ENCODE measurements at regions not wholly inside any gene's neighbourhood (a gene's known extent, or its start where the extent isn't known, plus 50 kb on each side); places are given as distances from the start of the nearest gene placed in this dataset.
A peak's percentile ranks its signal among the peaks of the same experiment; 100 is the strongest.

DNA sequence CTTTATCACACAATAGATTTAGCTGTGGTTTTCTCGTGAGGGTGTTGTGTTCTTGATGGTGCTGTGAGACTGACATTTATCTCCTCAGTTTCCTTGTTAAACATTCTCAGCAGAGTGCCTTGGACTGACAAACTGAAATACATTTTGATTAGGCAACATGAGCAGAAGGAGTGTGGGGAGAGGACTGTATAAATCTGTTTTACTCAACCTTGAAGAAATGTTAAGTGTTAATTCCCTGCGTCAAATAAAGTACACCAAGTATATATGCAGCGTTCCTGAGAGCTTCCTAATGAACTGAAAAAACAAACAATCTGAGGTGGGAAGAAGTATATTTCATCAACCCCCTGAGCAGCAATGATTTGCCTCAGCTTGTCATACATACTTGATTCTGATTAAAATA is 540.3 kb upstream of the B3GALT2 start:
- DNase-seq (ENCODE audit: low spot score): no peak

DNA sequence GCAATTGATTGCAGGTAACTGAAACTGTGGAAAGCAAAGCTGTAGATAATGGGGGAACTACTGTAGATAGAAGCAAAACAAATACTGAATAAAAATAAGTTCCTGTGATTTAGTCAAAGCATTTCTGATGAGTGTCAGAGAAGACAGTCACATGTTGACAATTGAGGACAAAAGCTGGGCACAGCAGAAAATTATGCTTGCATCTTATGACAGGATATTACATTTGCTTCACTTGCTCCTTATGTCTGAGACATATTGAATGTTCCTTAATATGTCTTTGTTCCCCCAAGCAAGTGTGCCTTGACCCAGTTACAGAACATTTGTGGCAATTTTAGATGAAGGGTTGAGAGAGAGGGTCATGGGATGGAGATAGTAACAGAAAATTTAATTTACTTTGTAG is 526.0 kb upstream of the B3GALT2 start:
- no peak for DNase-seq (ENCODE audit: low spot score)

DNA sequence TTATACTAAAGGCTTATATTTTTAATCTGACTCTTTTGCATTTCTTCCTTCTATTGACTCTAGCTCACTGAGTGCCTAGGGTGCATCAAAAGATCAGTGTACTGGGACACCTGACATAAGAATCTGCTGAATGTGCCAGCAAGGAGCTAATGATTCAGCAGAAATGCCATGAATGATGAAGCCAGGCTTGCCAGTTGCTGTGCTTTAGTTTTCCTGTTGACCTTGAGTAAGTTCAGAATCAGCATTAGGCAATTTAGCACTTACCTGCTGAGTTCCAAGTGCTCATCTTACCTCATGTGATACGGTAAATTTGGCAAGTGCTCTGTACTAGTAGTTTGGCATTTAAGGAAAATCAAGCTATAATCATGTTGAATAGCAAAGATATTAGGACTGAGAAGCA is 523.2 kb upstream of the B3GALT2 start:
- DNase-seq (ENCODE audit: low spot score): no peak

DNA sequence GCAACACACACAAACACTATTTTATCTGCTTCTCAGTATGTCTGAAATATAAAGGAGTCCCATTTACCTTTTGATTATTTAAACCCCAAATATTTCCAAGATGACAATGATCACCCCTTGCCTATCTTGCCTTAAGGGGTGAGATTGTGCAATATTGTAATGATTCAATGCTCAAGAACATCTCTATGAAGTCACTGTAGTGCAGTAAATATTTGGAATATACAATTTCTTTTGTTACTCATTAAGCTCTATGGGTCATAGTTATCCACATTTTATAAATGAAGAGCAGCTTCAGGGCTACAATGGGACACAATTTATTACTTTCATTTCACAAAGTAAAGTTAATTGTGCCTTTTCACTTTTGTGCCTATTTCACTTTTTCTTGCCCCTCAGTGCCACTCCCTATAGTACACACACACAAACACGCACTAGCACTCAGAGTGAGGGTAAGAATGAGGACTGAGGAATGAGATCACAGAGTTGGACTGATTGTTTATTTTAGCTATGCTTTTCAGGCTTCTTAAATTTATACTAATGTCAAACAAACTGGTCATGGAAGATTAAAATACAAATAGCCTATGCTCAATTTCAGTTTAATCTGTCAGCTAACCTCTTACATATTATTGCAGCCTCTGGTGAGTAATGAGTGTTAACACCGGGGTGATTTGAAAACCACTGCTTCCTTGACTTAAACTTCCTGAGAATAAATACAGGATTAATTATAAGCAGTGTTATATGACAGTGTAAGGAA is 521.0 kb upstream of the B3GALT2 start:
- DNase-seq (ENCODE audit: low spot score): no peak

DNA sequence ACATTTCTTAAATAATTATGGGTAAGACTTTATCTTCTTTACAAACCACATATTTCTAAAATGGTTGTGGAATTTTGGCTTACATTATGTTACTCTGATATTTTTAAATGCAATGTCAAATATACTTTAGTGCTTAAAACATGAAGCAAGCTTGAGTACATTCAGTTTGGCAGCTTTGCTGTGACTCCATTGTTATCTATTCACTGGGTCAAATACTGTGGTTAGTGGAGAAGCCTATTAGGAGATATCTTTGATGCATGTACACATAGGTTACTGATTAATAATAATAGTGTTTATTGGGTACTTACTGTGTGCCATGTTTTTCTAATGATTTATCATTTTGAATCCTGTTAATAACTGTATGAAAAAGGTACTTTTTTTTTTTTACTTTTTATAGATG is 520.4 kb upstream of the B3GALT2 start:
- DNase-seq (ENCODE audit: low spot score): no peak

DNA sequence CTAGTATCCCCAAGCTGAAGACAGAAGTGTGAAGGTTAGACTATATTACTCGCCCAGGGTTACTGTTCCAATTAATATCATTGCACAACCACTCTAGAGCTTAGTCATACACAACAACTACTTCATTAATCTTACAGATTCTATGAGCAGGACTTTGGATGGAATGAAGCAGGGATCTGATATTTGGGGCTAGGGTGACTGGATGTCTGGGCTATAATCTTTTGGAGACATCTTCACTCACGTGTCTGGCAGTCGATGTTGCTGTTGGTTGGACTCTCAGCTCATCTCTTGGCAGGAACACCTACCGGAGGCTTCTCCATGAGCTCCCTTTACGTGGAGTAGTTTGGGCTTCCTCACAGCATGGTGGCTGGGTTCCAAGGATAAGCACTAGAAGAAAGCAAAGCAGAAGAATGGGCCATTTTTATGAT is 519.2 kb upstream of the B3GALT2 start:
- DNase-seq (ENCODE audit: low spot score): no peak

DNA sequence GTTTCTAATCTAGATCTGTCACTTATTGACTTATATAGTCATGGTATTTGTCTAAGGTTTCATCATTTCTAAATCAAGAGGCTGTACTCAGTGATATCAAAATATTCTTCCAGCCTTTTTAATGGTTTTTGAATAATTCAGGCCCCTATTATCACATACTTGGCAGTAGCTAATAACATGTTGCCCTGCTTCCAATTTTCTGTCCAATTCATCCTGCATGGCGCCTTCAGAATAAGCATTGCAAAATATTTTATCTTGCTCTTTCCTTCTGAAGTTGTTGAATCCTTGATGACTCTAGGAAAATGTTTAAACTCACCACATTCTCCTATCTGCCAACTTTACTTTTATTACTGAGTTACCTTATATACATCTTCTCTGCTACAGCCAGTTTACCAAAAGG is 517.2 kb upstream of the B3GALT2 start:
- DNase-seq (ENCODE audit: low spot score): no peak

DNA sequence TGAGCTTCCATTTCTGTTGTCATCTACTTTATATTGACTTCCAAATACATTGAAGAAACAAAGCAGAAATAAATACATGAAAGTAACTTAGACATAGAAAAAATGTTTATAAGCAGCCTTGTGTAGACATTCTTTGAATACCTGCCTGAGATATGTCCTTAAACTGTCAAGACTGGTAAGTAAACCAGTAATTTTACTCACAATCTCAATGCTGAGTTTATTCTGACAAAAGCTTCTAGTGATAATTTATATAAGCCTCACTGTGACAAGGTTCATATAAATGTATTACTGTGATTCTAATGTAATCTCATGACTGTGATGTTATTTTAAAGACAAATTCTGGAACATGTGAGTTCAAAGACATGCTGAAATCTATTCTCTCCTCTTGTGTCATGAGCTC is 516.7 kb upstream of the B3GALT2 start:
- no peak for DNase-seq (ENCODE audit: low spot score)

DNA sequence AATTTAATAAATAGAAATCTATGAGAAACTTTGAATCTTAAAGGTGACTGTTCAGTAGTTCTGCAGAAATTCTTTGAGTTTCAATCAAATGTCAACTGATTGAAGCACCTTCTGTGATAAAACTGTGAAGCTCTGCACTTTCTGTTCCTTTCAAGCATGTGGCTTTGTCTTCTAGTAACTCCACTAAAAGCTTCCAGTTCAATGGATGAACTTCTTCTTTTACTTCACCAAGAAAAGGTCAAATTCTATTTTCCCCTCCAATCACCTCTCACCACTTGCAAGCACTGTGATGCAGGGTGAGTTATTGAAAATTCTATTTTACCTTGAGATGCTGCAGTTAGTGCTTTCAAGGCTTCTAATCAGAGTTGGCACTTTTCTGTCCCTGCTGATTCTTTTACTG is 515.3 kb upstream of the B3GALT2 start:
- no peak for DNase-seq (ENCODE audit: low spot score)

DNA sequence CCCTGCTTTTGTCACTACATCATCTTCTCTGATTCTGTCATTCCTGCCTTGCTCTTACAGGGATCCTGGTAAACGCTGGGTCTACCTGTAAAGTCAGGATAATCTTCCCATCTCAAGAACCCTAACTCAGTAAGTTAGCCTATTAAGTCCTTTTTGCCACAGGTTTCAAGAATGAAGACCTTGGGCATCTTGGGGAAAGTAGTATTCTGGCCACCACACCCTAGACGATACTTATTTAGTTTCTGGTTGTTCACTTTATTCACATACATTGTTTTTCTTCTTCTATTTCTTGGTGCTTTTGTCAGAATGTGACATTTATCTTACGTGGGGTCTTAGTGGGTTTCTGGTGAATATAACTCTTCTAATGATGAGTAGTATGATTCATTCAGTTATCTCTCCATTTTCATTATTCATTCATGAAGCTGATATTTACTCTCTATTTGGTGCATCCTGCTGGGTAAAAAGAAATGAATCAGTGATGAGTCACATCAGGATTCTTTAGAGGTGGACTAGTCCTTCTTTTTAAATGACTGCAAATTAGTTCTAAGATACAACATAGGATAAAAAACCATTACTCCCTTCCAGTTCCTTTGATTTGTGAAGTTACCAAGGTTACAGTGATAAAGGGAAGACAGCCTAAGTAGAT is 514.4 kb upstream of the B3GALT2 start:
- peak; percentile 1 for DNase-seq (ENCODE audit: low spot score)

DNA sequence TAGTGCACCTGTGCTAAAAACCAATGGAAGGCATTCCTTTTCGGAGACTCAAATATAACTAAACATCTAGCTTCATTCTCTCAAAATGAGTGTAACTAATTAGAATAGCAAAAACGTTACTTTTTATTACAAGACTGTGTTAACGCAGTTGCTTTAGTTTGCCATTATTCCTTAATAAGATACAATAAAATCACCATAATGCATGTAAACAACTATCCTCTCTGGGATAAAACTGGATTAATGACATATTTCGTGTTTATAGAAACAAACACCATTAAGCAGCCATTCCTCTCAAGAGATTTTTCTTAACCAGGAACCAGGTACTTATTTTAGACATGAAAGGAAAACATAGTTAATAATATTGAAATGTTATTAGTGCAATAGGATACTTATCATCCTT is 512.8 kb upstream of the B3GALT2 start:
- no peak for DNase-seq (ENCODE audit: low spot score)

DNA sequence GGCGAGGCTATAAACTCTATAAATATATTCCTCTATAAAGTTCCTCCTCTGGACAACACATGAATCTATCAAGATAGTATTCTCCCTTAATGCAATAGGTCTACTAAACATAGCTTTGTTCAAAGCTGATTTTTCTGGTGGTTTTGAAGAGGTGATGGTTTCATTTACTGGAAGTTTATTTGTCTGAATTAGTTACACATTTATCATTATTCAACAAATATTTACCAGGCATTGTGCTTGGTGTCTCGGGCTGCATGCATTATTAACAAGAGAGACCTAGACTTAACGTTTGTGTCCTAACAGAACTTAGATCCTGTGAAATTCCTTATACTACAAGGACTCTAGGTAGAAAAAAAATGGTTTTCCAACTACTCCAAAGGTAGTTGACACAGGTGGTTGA is 511.4 kb upstream of the B3GALT2 start:
- DNase-seq (ENCODE audit: low spot score): no peak

DNA sequence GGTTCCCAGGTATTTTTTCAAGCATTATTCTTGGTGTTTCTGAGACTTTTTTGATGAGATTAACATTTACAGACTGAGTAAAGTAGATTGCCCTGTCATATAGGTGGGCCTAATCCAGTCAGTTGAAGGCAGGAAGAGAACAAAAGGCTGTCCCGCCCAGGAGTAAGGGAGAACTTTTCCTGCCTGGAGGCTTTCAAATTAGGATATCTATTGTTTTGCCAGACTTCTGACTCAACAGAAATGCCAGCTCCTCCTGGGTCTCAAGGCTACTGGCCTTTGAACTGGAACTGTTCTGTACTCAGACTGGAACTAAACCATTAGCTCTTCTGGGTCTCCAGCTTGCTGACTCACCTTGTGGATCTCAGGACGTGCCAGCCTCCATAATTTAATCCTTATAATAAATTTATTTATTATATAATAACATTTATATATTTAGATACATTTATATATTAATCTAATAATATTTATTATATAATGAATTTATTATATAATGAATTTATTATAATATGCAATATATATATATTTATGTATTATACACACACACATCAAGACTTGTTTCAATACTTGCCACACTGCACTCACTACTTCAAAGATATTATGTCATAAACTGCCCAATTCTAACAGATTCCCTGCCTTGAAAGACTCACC is 510.8 kb upstream of the B3GALT2 start:
- DNase-seq (ENCODE audit: low spot score): no peak

DNA sequence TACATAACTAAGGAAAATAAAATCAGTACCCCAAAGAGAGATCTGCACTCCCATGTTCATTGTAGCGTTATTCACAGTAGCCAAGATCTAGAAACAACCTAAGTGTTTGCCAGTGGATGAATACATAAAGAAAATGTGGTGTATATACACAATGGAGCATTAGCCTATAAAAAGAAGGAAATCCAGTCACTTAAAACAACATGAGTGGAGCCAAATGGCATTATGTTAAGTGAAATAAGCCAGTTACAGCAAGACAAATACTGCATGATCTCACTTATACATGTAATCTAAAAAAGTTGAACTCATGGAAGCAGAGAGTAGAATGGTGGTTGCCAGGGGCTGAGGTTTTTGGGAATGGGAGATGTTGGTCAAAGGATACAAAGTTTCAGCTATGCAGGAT is 508.3 kb upstream of the B3GALT2 start:
- DNase-seq (ENCODE audit: low spot score): no peak

DNA sequence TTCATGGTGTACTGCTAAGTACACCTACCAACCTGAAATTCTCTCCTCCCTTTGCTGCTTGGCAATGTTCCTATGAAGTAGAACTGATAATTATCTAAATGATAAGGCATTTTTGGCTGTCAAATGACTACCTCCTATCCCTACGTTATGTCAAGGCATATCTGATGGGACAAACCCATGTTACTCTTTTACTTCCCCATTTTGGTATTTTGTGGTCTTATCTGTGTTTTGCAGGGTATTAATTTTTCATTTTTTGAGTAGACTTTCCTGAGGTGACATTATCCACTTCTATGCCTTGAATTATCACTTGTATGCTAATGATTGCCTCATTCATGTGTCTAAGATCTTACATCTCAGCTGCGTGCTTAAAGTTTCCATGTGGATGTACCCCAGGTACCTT is 499.6 kb upstream of the B3GALT2 start:
- DNase-seq (ENCODE audit: low spot score): no peak

DNA sequence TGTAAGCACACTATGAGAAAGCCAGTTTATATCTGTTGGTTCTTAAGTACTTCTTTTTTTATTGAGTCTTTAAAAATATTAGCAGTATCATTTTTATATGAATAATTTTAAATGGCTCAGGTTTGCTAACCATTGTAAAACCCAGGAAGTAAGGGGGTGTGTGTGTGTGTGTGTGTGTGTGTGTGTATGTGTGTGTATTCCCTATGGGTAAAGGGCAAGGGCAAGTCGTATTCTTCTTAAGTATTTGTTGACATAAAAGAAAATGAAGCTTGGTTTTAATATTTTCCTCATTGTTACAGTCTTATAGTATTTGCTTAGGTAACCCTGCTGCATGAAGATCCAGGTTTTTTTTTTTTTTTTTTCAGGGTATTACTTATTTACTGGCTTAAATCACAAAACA is 495.0 kb upstream of the B3GALT2 start:
- DNase-seq (ENCODE audit: low spot score): no peak

DNA sequence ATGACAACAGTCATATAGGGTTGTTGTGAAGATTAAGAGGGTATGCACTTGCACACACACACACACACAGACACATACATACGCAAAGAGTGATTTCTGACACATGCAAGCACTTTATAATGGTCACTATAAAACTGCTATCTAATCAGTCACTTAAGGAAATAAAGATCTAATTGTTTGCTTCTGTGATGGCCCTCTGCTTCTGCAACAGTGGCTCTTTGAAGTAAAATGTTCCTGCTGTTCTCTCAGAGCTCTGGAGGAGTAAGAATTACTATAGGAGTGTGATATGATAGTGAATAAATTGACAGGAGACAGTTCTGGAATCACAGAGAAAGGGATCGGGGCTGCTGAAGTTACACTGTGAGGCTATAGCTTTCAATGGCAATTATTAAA is 494.5 kb upstream of the B3GALT2 start:
- DNase-seq (ENCODE audit: low spot score): no peak

DNA sequence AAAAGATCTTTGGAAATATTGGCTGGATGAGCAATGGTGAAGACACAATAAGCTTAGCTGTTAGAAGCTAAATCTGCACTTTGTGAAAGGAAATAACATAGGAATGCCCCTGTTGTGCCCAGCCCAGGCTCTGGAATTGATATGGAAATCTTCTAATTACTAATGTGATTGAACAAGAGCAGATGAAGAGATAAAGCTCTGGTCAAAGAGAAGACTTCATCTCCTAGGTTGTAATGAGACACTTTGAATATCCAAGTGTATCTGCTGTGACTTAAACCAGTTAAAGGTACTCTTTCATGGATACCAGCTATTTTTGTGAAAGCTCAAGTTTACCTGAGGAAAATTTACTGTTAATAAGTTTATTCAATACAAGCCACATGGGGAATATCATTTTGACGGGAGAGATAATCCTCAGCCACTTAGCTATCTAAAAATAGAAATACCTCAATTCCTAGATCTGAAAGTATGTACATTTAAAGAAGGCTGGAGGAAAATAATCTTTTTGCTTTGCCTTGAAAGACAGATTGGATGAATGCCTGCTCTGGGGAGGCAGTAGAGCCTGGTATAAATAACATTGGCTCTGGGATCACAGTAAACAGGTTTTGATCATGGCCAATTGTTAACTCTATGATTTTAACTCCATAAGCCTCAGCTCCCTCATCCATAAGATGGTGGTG is 494.0 kb upstream of the B3GALT2 start:
- no peak for DNase-seq (ENCODE audit: low spot score)

DNA sequence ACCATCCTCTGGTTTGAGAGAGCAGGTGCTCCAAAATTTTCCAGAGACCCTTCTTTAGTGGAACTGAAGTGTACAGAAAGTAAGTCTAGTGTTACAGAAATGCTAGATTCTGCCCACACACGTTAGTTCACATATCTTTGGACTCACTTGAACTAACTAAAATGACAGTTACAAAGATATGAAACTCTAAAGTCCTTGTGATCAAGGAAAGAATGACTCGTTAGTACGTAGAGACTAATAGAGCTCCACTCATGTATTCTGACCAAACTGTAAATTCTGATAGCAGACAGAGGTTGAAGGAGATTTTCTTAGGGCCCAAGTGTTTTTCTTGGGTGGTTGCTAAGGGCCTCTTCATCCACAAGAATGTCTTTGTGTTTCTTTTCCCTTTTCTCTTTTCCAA is 491.5 kb upstream of the B3GALT2 start:
- DNase-seq (ENCODE audit: low spot score): no peak

DNA sequence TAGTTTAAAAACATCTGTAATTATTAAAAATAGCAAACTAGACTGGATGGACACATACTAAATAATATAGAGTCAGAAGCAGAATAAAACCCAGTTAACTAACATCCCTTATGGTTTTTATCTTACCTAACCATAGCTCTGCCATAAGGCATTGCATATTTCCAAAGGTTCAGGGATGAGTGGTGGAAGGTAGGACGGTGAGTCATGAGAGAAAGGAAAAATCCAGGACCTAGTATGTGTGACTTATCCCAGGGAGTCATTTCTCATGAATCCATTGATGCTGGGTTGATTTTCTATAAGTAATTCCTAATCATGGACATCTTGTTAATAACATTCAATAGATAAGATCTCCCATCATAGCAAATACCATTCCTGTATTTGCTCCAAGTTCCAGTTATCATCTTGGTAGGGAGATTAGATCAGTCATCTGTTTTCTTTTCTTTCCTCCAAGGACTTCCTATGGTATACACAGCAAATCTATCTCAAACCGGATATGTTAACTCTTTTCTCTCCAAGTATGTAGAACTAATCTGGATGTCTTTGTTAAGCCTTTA is 490.7 kb upstream of the B3GALT2 start:
- DNase-seq (ENCODE audit: low spot score): no peak

DNA sequence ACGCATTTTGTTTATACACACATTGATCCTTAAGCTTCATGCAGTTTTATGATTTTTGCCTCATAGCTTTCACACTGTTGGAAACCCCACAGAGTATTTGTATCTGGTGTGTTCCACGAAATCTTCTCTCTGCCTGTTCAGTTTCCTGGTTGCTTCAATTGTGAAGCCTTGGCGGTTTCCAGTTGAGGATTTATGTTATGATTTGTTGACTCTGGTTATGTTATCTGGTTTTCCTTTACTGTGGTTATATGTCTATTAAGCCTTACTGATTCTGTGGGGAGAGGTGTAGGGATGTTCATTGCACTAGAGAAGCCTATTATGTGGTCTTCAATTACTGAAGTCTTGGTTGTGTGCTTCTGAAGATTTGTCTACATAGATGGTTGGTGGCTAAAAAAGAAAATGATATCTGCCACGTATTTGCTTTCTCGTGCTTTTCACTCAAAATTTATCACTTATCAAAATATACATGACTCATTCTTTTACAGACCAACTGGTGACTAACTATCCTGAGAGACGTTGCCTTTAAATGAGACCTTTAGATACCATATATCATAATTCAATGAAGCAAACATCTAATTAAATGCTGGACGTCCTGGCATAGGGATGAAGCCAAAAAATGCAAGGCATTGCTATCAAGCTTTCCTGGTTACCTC is 488.0 kb upstream of the B3GALT2 start:
- DNase-seq (ENCODE audit: low spot score): no peak

DNA sequence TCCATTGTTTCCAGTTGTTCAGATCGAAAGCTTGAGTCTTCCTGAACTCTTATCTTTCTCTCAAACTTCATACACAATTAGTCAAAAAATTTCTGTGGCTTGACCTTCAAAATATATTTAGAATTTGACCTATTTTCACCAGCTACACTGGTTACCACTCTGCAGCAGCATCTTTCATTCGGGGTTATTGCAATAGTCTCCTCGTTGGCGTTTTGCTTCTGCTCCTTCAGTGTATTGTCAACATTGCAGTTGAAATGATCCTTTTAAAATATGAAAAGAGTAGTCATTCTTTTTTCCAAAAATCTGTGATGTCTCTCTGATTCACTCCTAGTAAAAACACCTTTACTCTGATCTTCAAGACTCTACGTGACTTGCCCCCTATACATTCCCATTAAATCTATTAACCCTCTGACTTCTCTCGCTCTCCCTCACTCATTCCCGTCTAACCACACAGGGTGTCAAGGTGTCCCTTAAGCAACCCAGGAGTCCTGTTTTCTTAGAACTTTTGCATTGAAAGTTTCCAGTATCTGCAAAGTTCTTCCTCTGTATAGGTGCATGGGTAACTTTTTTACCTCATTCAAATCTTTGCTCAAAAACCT is 480.2 kb upstream of the B3GALT2 start:
- no peak for DNase-seq (ENCODE audit: low spot score)
